ENCODE measurements at regions not wholly inside any gene's neighbourhood (a gene's known extent, or its start where the extent isn't known, plus 50 kb on each side); places are given as distances from the start of the nearest gene placed in this dataset.

- no peak for TF ChIP-seq HINFP (CRISPR knock-in tag; IDR thresholded peaks at IDR 0.05; ENCODE audit: low read depth)
- TF ChIP-seq KMT2A (CRISPR knock-in tag; IDR thresholded peaks at IDR 0.05), result no peak
- TF ChIP-seq E2F5 (CRISPR knock-in tag; conservative IDR thresholded peaks at IDR 0.05), result no peak
- peak; percentile 64; the same call in 1 of the 2 replicates for TF ChIP-seq FOXK1 (CRISPR knock-in tag; IDR thresholded peaks at IDR 0.05; ENCODE audit: borderline replicate concordance, low read depth)
- TF ChIP-seq SMAD3 (CRISPR knock-in tag; IDR thresholded peaks at IDR 0.05), result 0 out of 2 replicates have a peak, but pooled peaks have one; percentile 47
- TF ChIP-seq HOMEZ (CRISPR knock-in tag; IDR thresholded peaks at IDR 0.05; ENCODE audit: low read depth), result peak; percentile 95
- TF ChIP-seq CAMTA2 (CRISPR knock-in tag; IDR thresholded peaks at IDR 0.05; ENCODE audit: borderline replicate concordance), result no peak
- peak; percentile 74; the same call in 1 of the 2 replicates for TF ChIP-seq ZNF614 (CRISPR knock-in tag; IDR thresholded peaks at IDR 0.05; ENCODE audit: borderline replicate concordance)
- peak; percentile 87 for TF ChIP-seq ZNF331 (CRISPR knock-in tag; IDR thresholded peaks at IDR 0.05)
- peak; percentile 91 for TF ChIP-seq ARID5B (CRISPR knock-in tag; IDR thresholded peaks at IDR 0.05)
- 0 out of 2 replicates have a peak, but pooled peaks have one; percentile 76 for TF ChIP-seq ZNF136 (CRISPR knock-in tag; IDR thresholded peaks at IDR 0.05; ENCODE audit: low read depth)
- TF ChIP-seq LRRFIP1 (CRISPR knock-in tag; conservative IDR thresholded peaks at IDR 0.05), result no peak
- no peak for TF ChIP-seq SRF (IDR thresholded peaks at IDR 0.05; ENCODE audit: low read depth, low read length)
- TF ChIP-seq PHF5A (CRISPR knock-in tag; IDR thresholded peaks at IDR 0.05; ENCODE audit: low read depth, unreplicated experiment), result no peak
- no peak for TF ChIP-seq SOX13 (IDR thresholded peaks at IDR 0.05)
- peak in 1 of 2 experiments; percentile 72; a peak in 2 of 4 replicates for TF ChIP-seq SOX13 (CRISPR knock-in tag; conservative IDR thresholded peaks at IDR 0.05 in 1 of 2, IDR thresholded peaks at IDR 0.05 in 1 of 2)
- TF ChIP-seq PHF21A (CRISPR knock-in tag; IDR thresholded peaks at IDR 0.05), result peak; percentile 69
- TF ChIP-seq ZNF510 (CRISPR knock-in tag; IDR thresholded peaks at IDR 0.05; ENCODE audit: low read depth), result no peak
Observed at GRCh38 chr9:110115826-110116542, 92.0 kb downstream of the C9orf152 start (continued).
